ENCODE measurements at regions not wholly inside any gene's neighbourhood (a gene's known extent, or its start where the extent isn't known, plus 50 kb on each side); places are given as distances from the start of the nearest gene placed in this dataset.

GRCh38 chr12:32047357-32048212, 59.1 kb upstream of the BICD1 start:
- DNase-seq = no peak

- DNase-seq = no peak
Observed at GRCh38 chr12:32048791-32049190, 57.9 kb upstream of the BICD1 start.

- no peak for DNase-seq
Observed at GRCh38 chr12:32049956-32050355, 56.7 kb upstream of the BICD1 start.

GRCh38 chr12:32051511-32052211, 55.0 kb upstream of the BICD1 start:
- peak; percentile 95 for DNase-seq

GRCh38 chr12:32052212-32052713, 54.4 kb upstream of the BICD1 start:
- no peak for DNase-seq

- no peak for DNase-seq
Observed at GRCh38 chr12:32053881-32054624, 52.6 kb upstream of the BICD1 start.
